ENCODE measurements at regions not wholly inside any gene's neighbourhood (a gene's known extent, or its start where the extent isn't known, plus 50 kb on each side); places are given as distances from the start of the nearest gene placed in this dataset.

GRCh38 chr7:41255113-41255512 is 447.8 kb downstream of the INHBA start:
- TF ChIP-seq CTCF (IDR thresholded peaks at IDR 0.05) (no peak), POLR2AphosphoS5 (IDR thresholded peaks at IDR 0.05) (no peak), POLR2A (IDR thresholded peaks at IDR 0.05) (no peak), EP300 (IDR thresholded peaks at IDR 0.05) (no peak)

Measured in stomach (tissue), 4 donors.